GM12878 (cell line): ENCODE measurements at regions not wholly inside any gene's neighbourhood (a gene's known extent, or its start where the extent isn't known, plus 50 kb on each side); places are given as distances from the start of the nearest gene placed in this dataset.

Experiments used
- CTCF ChIP-seq, 3 experiments: IDR thresholded peaks in 2 of 3; conservative IDR thresholded peaks in 1 of 3; 2 replicates each; pipeline ENCODE4 v1.5.1; 2011; ENCODE audit warnings: low read depth in 3 of 3, low read length in 3 of 3, mild to moderate bottlenecking in 3 of 3, control low read depth in 2 of 3, moderate library complexity in 2 of 3, inconsistent platforms in 1 of 3, mixed read lengths in 1 of 3; ENCODE audit not compliant: control insufficient read depth in 2 of 3, insufficient read depth in 1 of 3; ENCODE audit errors: extremely low read depth in 1 of 3
- EGR1 ChIP-seq, 2 experiments: IDR thresholded peaks; 1 replicate in 1 of 2; 2 replicates in 1 of 2; pipeline ENCODE4 v1.6.1; 2011 to 2012; ENCODE audit warnings: low read depth in 2 of 2, low read length in 2 of 2, borderline replicate concordance in 1 of 2, mild to moderate bottlenecking in 1 of 2, moderate library complexity in 1 of 2
- EP300 ChIP-seq, 2 experiments: fragments of 150-350 bp in 1 of 2; IDR thresholded peaks; 2 replicates each; pipeline ENCODE4 v1.6.1; 2011 to 2012; ENCODE audit warnings: low read depth in 2 of 2, low read length in 2 of 2, borderline replicate concordance in 1 of 2, improper control_type of control experiment in 1 of 2, inconsistent platforms in 1 of 2; ENCODE audit not compliant: control insufficient read depth in 1 of 2
- KDM1A ChIP-seq: fragments of 200-600 bp; sonication (generic); IDR thresholded peaks from 2 replicates; pipeline ENCODE4 v1.6.1; 2016; ENCODE audit warnings: borderline replicate concordance
- PML ChIP-seq: IDR thresholded peaks from 2 replicates; pipeline ENCODE4 v1.6.1; 2012; ENCODE audit warnings: low read length, inconsistent platforms
- POLR2A ChIP-seq: IDR thresholded peaks from 2 replicates; pipeline ENCODE4 v1.6.1; 2011; ENCODE audit warnings: low read depth, mild to moderate bottlenecking, low read length
- RAD21 ChIP-seq: IDR thresholded peaks from 2 replicates; pipeline ENCODE4 v1.6.1; 2011; ENCODE audit warnings: mild to moderate bottlenecking, low read depth, low read length, moderate library complexity; ENCODE audit not compliant: insufficient read depth
- TAF1 ChIP-seq: IDR thresholded peaks from 2 replicates; pipeline ENCODE4 v1.6.1; 2011; ENCODE audit warnings: mild to moderate bottlenecking, low read depth, low read length, borderline replicate concordance
- ZBED1 ChIP-seq: IDR thresholded peaks from 2 replicates; pipeline ENCODE4 v1.6.1; 2016; ENCODE audit warnings: borderline replicate concordance
- ZNF274 ChIP-seq: IDR thresholded peaks from one replicate; pipeline ENCODE4 v1.8.0; 2011; ENCODE audit not compliant: insufficient read length, insufficient read depth
- TF ChIP-seq, protein P1 (sequence below): IDR thresholded peaks from 2 replicates; pipeline ENCODE4 v1.6.1; 2012; ENCODE audit warnings: low read depth, low read length, improper control_type of control experiment
- TF ChIP-seq, protein P2 (sequence below): IDR thresholded peaks from 2 replicates; pipeline ENCODE4 v1.6.1; 2012; ENCODE audit warnings: low read depth, low read length, improper control_type of control experiment
- TF ChIP-seq, protein P3 (sequence below): IDR thresholded peaks from 2 replicates; pipeline ENCODE4 v1.6.1; 2011; ENCODE audit warnings: low read depth, low read length, improper control_type of control experiment, borderline replicate concordance

- TF ChIP-seq ZBED1 (no peak), TAF1 (no peak), ZNF274 (no peak), POLR2A (no peak), RAD21 (no peak), EP300 (IDR thresholded peaks at IDR 0.05; ENCODE audit: borderline replicate concordance in 1 of 2, control insufficient read depth in 1 of 2, low read depth in 2 of 2, low read length in 2 of 2) (no peak), CTCF (IDR thresholded peaks at IDR 0.05 in 2 of 3, conservative IDR thresholded peaks at IDR 0.05 in 1 of 3; ENCODE audit: control insufficient read depth in 2 of 3, extremely low read depth in 1 of 3, insufficient read depth in 1 of 3, low read depth in 3 of 3, low read length in 3 of 3) (no peak), KDM1A (no peak), EGR1 (IDR thresholded peaks at IDR 0.05; ENCODE audit: borderline replicate concordance in 1 of 2, low read depth in 2 of 2, low read length in 2 of 2) (no peak), PML (no peak)
- TF ChIP-seq, protein P1, sequence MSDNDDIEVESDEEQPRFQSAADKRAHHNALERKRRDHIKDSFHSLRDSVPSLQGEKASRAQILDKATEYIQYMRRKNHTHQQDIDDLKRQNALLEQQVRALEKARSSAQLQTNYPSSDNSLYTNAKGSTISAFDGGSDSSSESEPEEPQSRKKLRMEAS = no peak
- TF ChIP-seq, protein P2, sequence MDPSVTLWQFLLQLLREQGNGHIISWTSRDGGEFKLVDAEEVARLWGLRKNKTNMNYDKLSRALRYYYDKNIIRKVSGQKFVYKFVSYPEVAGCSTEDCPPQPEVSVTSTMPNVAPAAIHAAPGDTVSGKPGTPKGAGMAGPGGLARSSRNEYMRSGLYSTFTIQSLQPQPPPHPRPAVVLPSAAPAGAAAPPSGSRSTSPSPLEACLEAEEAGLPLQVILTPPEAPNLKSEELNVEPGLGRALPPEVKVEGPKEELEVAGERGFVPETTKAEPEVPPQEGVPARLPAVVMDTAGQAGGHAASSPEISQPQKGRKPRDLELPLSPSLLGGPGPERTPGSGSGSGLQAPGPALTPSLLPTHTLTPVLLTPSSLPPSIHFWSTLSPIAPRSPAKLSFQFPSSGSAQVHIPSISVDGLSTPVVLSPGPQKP = no peak
- TF ChIP-seq, protein P3, sequence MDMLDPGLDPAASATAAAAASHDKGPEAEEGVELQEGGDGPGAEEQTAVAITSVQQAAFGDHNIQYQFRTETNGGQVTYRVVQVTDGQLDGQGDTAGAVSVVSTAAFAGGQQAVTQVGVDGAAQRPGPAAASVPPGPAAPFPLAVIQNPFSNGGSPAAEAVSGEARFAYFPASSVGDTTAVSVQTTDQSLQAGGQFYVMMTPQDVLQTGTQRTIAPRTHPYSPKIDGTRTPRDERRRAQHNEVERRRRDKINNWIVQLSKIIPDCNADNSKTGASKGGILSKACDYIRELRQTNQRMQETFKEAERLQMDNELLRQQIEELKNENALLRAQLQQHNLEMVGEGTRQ = no peak
These were observed 670.3 kb upstream of the SALL3 start for GRCh38 chr18:78309307-78309706.
